ENCODE measurements at regions not wholly inside any gene's neighbourhood (a gene's known extent, or its start where the extent isn't known, plus 50 kb on each side); places are given as distances from the start of the nearest gene placed in this dataset.
"Not testable (repeated sequence)": the region's sequence is repeated elsewhere in the genome, so short reads cannot be mapped to it uniquely, and the experiment has no call there.

GRCh38 chr4:19167311-19167710, 1084.4 kb upstream of the SLIT2 start:
- no peak for DNase-seq (ENCODE audit: low read depth, low spot score)

- no peak for DNase-seq (ENCODE audit: low read depth, low spot score)
These were observed 1087.4 kb upstream of the SLIT2 start for GRCh38 chr4:19164334-19164733.

GRCh38 chr4:19159874-19160273, 1091.8 kb upstream of the SLIT2 start:
- DNase-seq (ENCODE audit: low read depth, low spot score), result peak; percentile 19

GRCh38 chr4:19158107-19158809, 1093.4 kb upstream of the SLIT2 start:
- no peak for DNase-seq (ENCODE audit: low read depth, low spot score)

GRCh38 chr4:19156786-19157185, 1094.9 kb upstream of the SLIT2 start:
- DNase-seq (ENCODE audit: low read depth, low spot score), result no peak

GRCh38 chr4:19155568-19155967, 1096.1 kb upstream of the SLIT2 start:
- DNase-seq (ENCODE audit: low read depth, low spot score), result no peak

GRCh38 chr4:19154267-19154666, 1097.4 kb upstream of the SLIT2 start:
- not testable (repeated sequence) for DNase-seq (ENCODE audit: low read depth, low spot score)

GRCh38 chr4:19152264-19152663, 1099.4 kb upstream of the SLIT2 start:
- no peak for DNase-seq (ENCODE audit: low read depth, low spot score)

GRCh38 chr4:19151684-19152083, 1100.0 kb upstream of the SLIT2 start:
- no peak for DNase-seq (ENCODE audit: low read depth, low spot score)

GRCh38 chr4:19146038-19146437, 1105.7 kb upstream of the SLIT2 start:
- DNase-seq (ENCODE audit: low read depth, low spot score), result no peak

GRCh38 chr4:19135895-19136633, 1114.5 kb upstream of the LCORL start:
- DNase-seq (ENCODE audit: low read depth, low spot score), result no peak

GRCh38 chr4:19134685-19135084, 1113.1 kb upstream of the LCORL start:
- DNase-seq (ENCODE audit: low read depth, low spot score), result no peak

GRCh38 chr4:19133315-19133714, 1111.8 kb upstream of the LCORL start:
- DNase-seq (ENCODE audit: low read depth, low spot score), result no peak

GRCh38 chr4:19130866-19131265, 1109.3 kb upstream of the LCORL start:
- peak; percentile 63 for DNase-seq (ENCODE audit: low read depth, low spot score)

GRCh38 chr4:19128176-19128575, 1106.6 kb upstream of the LCORL start:
- no peak for DNase-seq (ENCODE audit: low read depth, low spot score)

GRCh38 chr4:19126903-19127302, 1105.3 kb upstream of the LCORL start:
- DNase-seq (ENCODE audit: low read depth, low spot score), result no peak

GRCh38 chr4:19123681-19124080, 1102.1 kb upstream of the LCORL start:
- no peak for DNase-seq (ENCODE audit: low read depth, low spot score)

- no peak for DNase-seq (ENCODE audit: low read depth, low spot score)
These were observed 1098.5 kb upstream of the LCORL start for GRCh38 chr4:19119904-19120560.

- DNase-seq (ENCODE audit: low read depth, low spot score), result no peak
These were observed 1095.5 kb upstream of the LCORL start for GRCh38 chr4:19117022-19117421.

- no peak for DNase-seq (ENCODE audit: low read depth, low spot score)
These were observed 1082.6 kb upstream of the LCORL start for GRCh38 chr4:19104176-19104575.

GRCh38 chr4:19095491-19096046, 1074.0 kb upstream of the LCORL start:
- DNase-seq (ENCODE audit: low read depth, low spot score), result no peak

- no peak for DNase-seq (ENCODE audit: low read depth, low spot score)
These were observed 1072.4 kb upstream of the LCORL start for GRCh38 chr4:19093951-19094350.

Data from astrocyte of the hippocampus (primary cell).